ENCODE measurements at regions not wholly inside any gene's neighbourhood (a gene's known extent, or its start where the extent isn't known, plus 50 kb on each side); places are given as distances from the start of the nearest gene placed in this dataset.

- DNase-seq = no peak
Measured at GRCh38 chr17:70604854-70605253, 435.5 kb downstream of the KCNJ2 start.

- DNase-seq = no peak
Measured at GRCh38 chr17:70606086-70606485, 436.8 kb downstream of the KCNJ2 start.

GRCh38 chr17:70608193-70608592 is 438.9 kb downstream of the KCNJ2 start:
- DNase-seq = no peak

GRCh38 chr17:70608957-70609356 is 439.6 kb downstream of the KCNJ2 start:
- DNase-seq = no peak

DNA sequence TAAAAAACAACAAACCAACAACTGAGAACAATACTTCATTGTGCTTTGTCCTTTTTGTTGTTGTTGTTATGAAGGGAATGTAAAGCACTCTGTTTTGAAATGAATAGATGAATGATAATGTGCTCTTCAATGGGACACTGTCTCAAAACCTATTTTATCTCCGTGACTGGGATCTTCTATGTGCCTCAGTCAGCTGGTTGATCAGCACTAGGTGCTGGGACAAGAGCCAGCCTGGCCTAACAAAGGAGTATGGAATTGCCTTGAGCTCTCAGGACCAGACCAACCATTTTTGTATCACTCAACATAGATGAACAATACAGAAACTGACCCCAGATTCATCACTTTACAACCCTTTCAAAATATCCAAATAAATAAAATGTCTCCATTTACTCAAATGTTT is 440.2 kb downstream of the KCNJ2 start:
- no peak for DNase-seq

DNA sequence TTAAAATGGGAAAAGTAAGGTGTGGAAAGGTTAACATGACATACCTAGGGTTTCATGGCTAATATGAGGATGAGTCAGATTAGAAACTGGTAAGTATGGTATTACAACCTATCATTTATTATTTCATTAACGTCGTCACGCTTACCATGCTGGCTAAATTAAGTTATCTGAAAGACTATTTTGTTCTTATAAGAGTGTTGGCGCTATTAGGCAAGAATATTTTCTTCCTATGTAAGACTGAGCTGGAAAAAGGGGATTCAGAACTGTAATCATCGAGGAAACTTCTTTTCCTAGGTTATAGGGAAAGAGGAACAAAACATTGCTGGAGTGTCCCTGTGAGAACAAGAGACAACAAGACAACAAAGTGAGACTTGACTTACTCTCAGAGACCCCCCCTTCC is 440.8 kb downstream of the KCNJ2 start:
- DNase-seq = no peak

- DNase-seq = no peak
Measured at GRCh38 chr17:70613681-70614080, 444.3 kb downstream of the KCNJ2 start.

DNA sequence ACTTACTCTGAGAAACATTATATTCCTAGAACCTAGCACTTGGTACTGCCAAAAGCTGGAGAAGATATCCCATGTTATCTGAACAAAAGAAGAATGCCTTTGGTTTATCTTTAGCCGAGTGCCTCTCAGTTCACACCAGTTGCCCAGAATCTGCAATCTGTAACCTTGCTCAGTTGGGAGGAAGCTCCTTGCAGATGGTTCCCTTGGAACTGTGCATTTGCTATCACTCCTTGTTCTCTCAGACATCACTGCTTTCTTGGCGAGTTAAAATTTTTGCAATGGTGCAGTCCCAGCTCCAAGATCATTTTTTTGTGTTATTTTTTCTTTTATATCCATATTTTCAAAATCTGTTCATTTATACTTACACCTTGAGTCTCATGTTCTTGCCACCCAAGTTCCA is 446.5 kb downstream of the KCNJ2 start:
- no peak for DNase-seq

GRCh38 chr17:70618641-70619040 is 449.3 kb downstream of the KCNJ2 start:
- DNase-seq = no peak

- DNase-seq = no peak
Measured at GRCh38 chr17:70621566-70621965, 452.2 kb downstream of the KCNJ2 start.

DNA sequence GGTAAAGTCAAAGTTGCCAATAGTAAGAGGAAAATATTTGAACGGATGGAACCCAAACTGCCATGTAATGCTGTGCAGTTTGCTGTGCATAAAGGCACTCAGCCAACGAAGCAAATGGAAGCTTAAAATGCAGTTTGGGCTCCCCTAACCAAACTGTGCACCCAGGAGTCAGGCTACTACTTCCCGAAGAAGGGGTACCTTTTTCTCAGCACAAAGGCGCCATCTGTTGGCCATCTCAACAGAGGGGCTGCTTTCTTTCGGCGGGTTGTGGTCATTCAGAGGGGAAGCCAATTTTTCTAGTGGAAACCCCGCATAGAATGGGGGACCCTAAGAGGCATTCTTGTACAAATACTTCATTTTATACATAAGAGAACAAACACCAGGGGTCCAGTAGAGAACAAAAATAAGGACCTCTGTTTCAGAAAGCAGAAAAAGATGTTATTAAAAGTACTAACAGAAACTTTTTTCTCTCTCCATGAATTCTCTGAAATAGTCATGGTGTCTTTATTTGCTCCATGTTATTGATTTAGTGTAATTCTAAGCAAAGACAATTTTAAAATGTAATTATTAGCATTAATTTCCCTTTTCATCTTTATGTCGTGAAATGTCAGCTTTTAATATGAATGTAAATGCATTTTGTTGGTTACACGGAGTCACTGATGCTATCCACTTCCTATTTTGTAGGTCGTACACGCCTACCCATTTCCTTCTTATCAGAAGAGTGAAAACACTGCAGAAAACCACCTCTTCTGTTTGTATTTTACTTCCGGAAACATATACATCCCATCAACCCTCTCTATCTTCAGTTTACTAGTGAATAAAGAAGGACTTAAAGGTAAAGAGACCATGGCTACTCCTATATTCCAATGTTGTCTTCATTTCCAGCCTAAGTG is 453.3 kb downstream of the KCNJ2 start:
- peak; percentile 57 for DNase-seq

DNA sequence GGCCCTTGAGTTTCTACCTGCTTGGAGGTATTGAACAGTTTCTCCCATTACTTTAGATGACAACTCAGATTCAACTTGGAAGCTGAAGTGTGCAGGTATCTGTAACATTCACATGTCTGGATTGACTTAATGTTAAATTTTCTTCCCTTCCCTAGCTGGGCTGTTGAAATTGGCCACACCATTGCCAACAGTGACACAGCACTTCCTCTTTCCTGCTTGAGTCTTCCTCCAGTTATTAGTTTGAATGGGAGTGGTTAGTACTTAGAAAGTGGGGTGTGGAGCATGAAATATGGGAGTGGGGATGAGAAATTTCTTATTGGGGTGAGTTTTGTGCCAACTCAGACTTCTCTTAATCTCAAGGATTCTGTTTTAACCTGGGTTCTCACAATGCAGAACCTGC is 454.9 kb downstream of the KCNJ2 start:
- DNase-seq = peak; percentile 44

DNA sequence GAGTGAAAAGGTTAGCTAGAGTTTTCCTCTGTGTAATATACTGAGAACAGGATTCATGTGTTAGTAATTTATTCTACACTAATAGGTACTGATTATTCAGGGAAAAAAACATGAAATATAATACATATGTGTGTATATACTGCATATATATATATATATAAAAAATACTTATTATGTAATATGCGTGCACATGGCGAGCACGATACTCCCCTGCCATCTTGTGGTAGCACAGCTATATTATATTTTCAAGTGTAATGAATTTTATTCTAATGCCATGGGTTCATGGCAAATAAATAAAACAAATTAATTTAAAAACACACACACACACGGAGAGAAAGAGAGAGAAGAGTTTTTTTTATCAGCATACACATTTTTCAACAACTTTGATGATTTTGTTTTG is 460.6 kb downstream of the KCNJ2 start:
- DNase-seq = peak; percentile 41

GRCh38 chr17:70636517-70637133 is 467.3 kb downstream of the KCNJ2 start:
- peak; percentile 69 for DNase-seq

DNA sequence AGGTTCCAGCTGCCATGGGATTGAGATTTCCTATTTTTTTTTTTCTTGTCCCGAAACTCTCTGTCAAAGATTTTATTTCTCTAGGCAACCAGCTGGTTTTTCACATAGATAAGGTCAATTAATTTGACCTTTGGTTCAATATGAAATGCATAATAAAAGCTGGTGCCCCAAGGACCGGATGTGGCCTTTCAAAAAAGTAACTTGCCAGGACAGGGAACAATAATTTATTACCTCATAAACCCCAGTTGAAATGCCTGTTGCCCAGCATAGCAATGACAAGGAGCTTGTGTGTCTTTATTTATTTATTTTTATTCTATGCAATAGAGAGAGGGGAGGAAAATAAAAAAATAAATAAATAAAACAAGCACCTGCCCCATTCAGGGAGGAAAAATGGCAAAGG is 472.7 kb downstream of the KCNJ2 start:
- no peak for DNase-seq

GRCh38 chr17:70644096-70644495 is 474.8 kb downstream of the KCNJ2 start:
- peak; percentile 8 for DNase-seq

- no peak for DNase-seq
Measured at GRCh38 chr17:70646673-70647072, 477.3 kb downstream of the KCNJ2 start.

DNA sequence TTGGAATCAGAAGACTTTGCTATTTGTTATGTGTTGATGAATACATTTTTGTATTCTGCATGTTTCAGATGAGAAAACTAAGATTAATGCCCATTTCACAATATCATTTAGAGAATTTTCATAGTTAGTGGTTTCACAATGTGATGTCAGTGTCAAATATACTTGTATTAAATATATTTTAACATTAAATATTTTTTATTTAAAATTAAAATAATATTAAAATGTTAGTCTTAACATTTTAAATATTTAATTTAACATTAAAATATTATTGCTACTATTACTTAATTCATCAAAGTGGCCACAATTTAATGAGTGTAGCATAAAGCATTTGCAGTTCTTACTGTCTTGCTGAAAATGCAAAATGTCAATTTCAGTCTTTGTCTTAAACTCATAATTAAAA is 478.8 kb downstream of the KCNJ2 start:
- no peak for DNase-seq

GRCh38 chr17:70653850-70654249 is 484.5 kb downstream of the KCNJ2 start:
- DNase-seq = no peak

- no peak for DNase-seq
Measured at GRCh38 chr17:70654706-70655105, 485.4 kb downstream of the KCNJ2 start.

- no peak for DNase-seq
Measured at GRCh38 chr17:70655176-70655958, 486.0 kb downstream of the KCNJ2 start.

DNA sequence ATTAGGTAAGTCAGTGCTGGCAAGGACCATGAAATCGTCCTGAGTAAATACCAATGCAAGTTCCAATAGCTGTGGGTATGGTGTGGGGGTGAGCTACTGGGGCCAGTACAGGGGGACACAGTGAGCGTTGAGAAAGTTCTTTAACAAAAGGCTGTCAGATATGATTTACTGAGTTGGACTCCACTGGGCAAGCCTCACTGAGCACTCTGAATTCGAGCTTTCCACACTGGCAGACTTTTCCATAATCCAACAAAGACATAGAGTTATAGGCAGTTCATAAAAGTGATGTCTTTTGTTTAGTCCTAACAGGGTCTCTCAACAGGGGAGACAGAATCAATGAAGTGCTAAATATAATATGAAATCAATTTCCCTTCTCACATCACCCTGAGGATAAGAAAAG is 489.0 kb downstream of the KCNJ2 start:
- no peak for DNase-seq

GRCh38 chr17:70658840-70659239 is 489.5 kb downstream of the KCNJ2 start:
- no peak for DNase-seq

All from hematopoietic multipotent progenitor cell treated with erythropoietin and hydrocortisone succinate and interleukin-3 and kit ligand, for 6 days (in vitro differentiated cells).